ENCODE measurements at regions not wholly inside any gene's neighbourhood (a gene's known extent, or its start where the extent isn't known, plus 50 kb on each side); places are given as distances from the start of the nearest gene placed in this dataset.
"Not testable (repeated sequence)": the region's sequence is repeated elsewhere in the genome, so short reads cannot be mapped to it uniquely, and the experiment has no call there.

- TF ChIP-seq CTCF, EZH2phosphoT487 (IDR thresholded peaks at IDR 0.05): not testable (repeated sequence)
Observed at GRCh38 chrX:3411626-3412025, 65.2 kb upstream of the MXRA5 start.
